GM18907 (cell line): ENCODE measurements at regions not wholly inside any gene's neighbourhood (a gene's known extent, or its start where the extent isn't known, plus 50 kb on each side); places are given as distances from the start of the nearest gene placed in this dataset.
"Not testable (repeated sequence)": the region's sequence is repeated elsewhere in the genome, so short reads cannot be mapped to it uniquely, and the experiment has no call there.

ENCODE experiments used
- ATAC-seq: cut with Tn5 transposase; IDR thresholded peaks from one replicate; pipeline ENCODE4 v1.9.1; 2021; ENCODE audit warnings: mild to moderate bottlenecking, moderate library complexity; ENCODE audit not compliant: unreplicated experiment

DNA sequence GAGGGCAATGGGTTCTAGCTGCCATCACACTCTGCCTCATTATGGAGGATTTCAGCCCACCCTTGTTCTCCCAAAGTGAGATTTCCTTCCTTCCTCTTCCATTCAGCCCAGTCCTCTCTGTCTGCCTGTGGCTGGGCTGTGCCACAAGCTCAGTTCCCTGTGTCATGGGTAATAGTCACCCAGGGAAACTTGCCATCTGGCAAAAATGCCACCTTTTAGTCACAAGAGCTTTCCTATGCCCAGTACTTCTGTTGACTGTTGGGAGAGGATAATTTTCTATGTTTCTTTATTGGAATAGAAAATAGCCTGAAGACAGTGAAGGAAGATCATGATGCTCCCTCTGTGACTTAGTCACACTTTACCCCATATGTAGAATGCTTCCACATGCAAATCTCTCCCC lies 71.4 kb downstream of the TLR4 start:
- ATAC-seq: no peak

- peak; percentile 83 for ATAC-seq
Measured at GRCh38 chr9:117777823-117778222, 73.6 kb downstream of the TLR4 start.

GRCh38 chr9:117779760-117780159 lies 75.6 kb downstream of the TLR4 start:
- no peak for ATAC-seq

DNA sequence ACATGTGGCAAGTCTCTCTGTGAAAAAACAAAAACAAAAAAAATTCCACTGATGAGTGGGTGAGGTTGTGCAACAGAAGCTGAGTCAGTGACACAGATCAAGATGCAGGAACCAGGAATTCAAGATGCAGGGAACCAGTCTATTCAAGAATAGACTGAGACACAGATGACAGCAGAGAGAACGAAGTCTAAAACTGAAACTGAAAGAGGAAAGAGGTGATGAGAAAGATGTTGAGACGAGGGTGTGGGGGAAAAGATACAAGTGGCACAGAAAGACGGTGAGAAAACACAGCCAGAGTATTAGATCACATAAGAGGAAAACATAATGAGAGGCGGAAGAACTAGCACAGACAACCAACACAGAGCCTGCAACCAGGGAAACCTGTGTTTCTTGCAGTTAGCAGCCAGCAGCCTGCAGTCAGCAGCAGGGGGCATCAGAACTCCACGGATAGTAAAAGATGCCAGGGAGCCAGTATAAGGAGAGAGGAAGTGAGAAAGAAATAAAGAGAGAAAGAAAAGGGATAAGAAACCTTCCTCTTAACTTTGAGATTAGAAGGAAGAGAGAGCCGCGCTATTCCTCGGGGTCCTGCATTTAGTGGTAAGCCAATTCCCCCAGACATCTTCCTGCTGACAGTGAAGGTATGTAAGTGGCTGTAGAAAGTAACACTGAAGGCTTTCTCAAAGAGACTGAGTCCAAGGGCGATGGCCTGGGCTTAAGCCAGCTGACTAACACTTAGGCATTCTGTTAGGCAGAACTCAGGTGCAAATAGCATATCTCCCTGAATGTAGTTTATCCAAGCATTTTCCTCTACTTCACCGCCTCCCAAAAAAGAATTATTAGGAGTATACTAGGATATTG lies 79.0 kb downstream of the TLR4 start:
- ATAC-seq: peak; percentile 76

DNA sequence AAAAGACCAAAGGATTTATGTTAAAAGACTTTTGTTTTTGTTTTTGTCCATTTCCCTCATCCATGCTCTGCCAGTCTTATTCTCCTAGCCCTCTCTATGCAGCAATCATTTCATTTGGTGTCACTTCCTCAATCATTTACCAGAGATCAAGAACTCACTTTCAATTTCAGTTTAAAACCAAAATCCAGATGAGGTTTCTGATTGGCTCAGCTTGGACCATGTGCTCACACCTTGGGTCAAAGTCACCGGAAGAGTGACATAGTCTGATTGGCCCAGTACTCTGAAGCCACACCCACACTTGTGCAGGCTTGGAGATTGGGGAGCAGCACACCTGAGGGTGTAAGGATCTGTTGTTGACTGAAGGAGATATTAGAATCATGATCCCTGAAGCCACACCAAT lies 79.6 kb downstream of the TLR4 start:
- ATAC-seq: peak; percentile 86

GRCh38 chr9:117784996-117785395 lies 80.8 kb downstream of the TLR4 start:
- no peak for ATAC-seq

DNA sequence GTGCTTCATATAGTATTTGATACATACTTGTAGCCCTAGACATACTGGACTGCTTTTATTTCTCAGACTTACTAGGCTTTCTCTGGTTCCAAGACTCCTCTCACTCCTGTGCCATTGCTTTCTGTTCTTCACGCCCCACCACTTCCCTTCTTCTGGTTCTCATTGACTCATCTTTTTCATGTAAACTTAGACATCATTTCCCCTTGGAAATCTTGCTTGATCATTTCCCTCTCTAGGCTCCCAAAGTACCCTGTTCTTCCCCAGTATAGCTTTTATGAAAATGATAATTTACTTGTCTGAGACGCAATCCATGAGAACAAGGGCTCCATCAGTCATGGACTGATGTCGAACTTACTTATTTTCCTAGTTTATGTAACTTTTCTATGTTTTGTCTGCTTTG lies 83.5 kb downstream of the TLR4 start:
- no peak for ATAC-seq

DNA sequence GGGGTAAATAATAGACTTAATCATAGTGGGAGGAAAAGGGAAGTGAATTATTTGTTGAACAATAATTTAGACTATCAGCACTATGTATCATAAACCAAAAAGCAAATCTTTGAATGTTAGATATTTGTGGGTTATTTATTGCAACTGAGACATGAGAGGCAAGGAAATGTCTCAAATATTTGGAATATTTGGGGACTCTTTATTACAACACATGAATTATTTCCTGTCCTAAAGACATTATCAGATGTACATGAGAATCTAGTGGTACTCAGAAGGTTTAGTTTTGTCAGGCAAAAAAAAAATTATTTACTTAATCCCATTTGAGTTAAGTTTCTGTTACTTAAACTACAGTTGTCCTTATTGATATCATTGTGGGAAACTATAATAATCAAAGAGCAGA lies 91.1 kb downstream of the TLR4 start:
- ATAC-seq: no peak

DNA sequence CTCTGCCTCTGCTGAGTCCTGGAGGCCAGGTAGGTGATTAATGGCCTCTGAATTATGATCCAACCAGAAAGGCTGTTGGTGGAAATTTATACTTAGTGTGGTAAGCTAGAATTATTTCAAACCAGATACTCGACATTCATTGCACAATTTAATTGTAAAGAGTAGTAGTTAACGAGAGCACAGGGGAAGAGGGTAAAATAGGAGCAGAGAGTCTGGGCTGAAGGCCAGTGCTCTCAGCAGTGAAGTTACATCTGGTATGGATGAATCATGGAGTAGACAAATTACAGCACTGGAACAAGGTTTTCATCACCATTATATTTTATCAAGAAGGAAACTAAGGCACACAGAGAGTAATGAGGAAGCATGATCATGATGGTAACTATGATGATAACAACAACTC lies 92.5 kb downstream of the TLR4 start:
- no peak for ATAC-seq

- no peak for ATAC-seq
Measured at GRCh38 chr9:117800389-117800788, 96.2 kb downstream of the TLR4 start.

DNA sequence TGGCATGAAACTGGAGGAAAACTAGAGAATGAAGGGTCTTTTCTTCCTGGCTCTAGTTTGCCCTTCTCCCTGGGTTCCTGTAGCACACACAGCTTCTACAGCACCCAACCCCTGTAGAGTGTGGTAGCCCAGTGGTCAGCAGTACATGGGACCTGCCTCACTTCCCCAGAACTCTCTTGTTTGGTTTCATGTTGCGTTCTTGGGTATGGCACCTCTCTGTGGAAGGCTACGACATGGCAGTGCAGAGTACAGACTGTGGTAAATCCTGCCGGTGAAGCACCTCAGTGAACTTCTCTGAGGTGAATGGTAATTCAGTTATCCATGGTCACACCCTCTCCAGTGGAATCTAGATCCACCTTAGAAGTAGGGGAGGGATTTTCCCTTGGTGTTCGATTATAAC lies 105.5 kb downstream of the TLR4 start:
- ATAC-seq: no peak

- peak; percentile 93 for ATAC-seq
Measured at GRCh38 chr9:117815315-117815714, 111.1 kb downstream of the TLR4 start.

DNA sequence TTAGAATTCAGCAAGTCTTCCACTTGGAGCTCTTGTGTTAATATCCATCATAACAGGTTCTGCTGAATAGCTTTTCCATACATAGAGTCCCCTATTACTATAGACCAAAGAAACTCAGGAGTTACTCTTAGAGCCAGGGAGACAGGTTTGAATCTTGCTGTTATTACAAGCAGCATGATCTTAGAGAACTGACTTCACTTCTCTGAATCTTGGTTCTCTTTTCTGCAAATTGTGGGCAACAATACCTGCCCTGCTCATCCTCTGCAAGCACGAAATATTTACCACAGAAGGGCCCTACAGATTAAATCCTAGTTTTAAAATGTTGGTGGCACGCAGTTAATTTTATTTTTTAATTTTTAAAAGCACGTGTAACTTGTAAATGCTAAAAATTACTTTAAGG lies 111.7 kb downstream of the TLR4 start:
- no peak for ATAC-seq

DNA sequence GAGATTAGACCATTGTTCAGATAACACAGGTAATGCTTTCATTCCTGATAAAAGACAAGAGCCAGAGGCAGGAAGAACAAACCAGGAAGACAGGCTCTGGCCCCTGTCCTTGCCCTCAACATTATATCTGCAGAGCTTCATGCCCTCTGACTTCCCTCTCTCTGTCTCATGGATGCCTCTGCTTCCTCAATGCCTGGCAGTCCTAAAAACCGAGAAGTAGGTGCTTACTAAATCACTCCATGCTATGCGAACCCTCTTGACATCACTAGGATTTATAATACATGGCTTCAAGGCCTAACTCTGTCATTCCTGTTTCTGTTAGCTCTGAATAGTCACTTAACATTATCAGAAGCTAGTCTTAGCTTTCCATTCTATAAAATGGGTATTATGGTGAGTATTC lies 117.8 kb downstream of the TLR4 start:
- no peak for ATAC-seq

- ATAC-seq: no peak
Measured at GRCh38 chr9:117823576-117823975, 119.4 kb downstream of the TLR4 start.

- peak; percentile 99 for ATAC-seq
Measured at GRCh38 chr9:117825609-117826347, 121.6 kb downstream of the TLR4 start.

- ATAC-seq: no peak
Measured at GRCh38 chr9:117826837-117827236, 122.6 kb downstream of the TLR4 start.

DNA sequence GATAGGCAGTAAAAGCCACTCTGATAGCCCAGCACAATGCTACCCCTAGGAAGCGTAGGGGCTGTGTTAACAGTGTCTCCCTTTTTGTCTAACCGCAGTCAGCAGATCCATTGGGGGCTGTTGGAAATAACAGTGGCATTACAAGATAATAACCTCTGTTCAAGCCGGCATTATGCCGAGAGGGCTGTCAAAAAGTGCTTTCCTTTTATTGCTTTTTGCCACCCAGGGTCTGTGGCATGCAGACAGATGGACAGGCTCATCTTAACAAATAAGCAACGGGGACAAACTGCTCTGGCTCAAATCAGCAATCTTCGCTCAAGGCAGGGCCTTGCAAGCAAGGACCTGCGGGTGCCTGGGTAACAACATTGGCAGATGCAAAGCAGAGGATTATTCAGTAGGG lies 123.3 kb downstream of the TLR4 start:
- no peak for ATAC-seq

GRCh38 chr9:117828466-117828865 lies 124.3 kb downstream of the TLR4 start:
- ATAC-seq: no peak

DNA sequence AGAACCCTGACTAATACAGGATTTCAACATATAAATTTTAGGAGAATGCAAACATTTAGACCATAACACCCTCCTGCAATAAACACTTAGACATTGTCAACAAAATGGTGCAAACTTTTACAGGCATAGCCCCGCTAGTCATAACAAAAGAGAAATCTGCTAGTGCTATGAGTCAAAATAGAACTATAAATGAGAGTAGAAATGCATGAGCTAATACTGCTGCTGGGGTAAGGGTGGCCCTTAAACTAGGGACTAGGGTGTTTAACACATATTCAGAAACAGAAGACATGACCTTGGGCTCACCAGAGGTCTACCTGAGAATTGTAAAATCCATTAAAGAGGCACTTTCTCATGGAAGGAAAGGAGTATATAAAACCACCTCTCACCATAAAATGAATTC lies 131.6 kb downstream of the TLR4 start:
- ATAC-seq: peak; percentile 90

DNA sequence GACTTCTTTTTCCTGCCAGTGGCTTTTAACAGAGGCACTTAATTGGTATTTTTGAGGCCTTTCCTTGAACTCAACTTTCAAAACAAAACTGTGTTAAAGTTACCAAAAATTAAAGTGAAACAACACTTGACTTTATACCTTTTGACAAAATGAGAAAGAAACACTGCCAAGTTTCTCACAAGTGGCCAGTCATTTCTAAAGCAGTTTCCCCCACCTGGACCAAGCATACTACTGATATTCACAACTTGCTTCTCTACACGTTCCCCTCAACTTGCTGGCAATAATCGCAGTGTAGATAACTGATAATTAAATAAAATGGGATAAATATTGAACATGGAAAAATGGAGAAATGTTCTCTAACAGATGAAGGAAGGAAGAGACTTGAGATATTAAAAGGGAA lies 135.7 kb downstream of the TLR4 start:
- ATAC-seq: no peak

- ATAC-seq: not testable (repeated sequence)
Measured at GRCh38 chr9:117851836-117852461, 147.7 kb downstream of the TLR4 start.
